GM19438 (cell line): ENCODE measurements at regions not wholly inside any gene's neighbourhood (a gene's known extent, or its start where the extent isn't known, plus 50 kb on each side); places are given as distances from the start of the nearest gene placed in this dataset.
"Not testable (repeated sequence)": the region's sequence is repeated elsewhere in the genome, so short reads cannot be mapped to it uniquely, and the experiment has no call there.

Experiments used
- ATAC-seq: cut with Tn5 transposase; IDR thresholded peaks from one replicate; pipeline ENCODE4 v1.9.1; 2021; ENCODE audit warnings: low read depth; ENCODE audit not compliant: unreplicated experiment

DNA sequence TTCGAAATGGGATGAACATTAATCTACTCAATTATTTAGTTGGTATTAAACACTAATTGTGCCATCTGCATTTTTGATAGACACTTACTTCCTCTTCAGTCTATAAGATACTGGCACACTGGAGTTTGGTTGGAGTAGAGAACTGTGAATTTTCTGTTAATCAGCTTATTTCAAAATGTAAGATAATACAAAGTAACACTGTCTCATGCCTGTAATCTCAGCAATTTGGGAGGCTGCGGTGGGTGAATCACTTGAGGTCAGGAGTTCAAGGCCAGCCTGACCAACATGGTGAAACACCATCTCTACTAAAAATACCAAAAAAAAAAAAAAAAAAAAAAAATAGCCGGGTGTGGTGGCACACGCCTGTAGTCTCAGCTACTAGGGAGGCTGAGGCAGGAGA lies 440.2 kb upstream of the NUDT12 start:
- ATAC-seq = not testable (repeated sequence)

- ATAC-seq = no peak
Measured at GRCh38 chr5:104001136-104001535, 438.5 kb upstream of the NUDT12 start.

GRCh38 chr5:103993031-103993430 lies 430.4 kb upstream of the NUDT12 start:
- ATAC-seq = no peak

- ATAC-seq = no peak
Measured at GRCh38 chr5:103990064-103990463, 427.5 kb upstream of the NUDT12 start.

- ATAC-seq = no peak
Measured at GRCh38 chr5:103981592-103981991, 419.0 kb upstream of the NUDT12 start.

DNA sequence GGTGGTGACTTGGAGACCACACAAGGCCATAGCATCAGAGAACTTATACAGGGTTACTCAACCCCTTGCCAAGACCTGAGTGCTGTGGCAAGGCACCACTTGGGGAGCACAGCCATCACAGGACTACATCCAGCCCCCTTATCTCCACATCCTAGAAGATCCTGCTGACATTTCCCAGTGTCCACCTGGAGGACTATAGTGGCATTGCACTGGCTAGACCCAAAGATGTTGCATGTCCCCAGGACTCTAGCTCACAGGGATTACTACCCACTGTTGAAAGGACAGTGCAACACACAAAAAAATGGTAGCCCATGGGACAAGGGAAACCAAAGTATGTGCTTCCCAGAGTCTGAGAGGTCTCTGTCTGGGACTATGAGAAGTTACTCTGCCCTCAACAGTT lies 411.1 kb upstream of the NUDT12 start:
- no peak for ATAC-seq

GRCh38 chr5:103966295-103966694 lies 403.7 kb upstream of the NUDT12 start:
- not testable (repeated sequence) for ATAC-seq

DNA sequence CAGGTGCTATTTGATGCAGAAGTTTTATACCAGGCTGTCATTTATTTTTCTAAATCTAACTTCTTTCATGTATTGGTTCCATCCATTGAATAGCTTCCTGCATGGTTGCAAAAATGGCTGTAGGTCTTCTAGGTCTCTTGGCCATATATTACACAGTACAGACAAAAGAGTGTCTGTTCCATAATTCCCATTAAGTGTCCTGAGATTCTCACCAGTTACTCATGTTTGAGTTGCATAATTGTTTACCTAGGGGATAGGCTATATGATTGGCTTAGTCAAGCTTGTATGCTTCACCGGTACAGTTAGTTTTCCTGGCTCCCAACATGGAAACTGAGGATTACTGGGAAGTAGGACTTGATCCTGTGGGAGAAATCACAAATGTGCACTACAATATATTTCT lies 399.4 kb upstream of the NUDT12 start:
- ATAC-seq = no peak

DNA sequence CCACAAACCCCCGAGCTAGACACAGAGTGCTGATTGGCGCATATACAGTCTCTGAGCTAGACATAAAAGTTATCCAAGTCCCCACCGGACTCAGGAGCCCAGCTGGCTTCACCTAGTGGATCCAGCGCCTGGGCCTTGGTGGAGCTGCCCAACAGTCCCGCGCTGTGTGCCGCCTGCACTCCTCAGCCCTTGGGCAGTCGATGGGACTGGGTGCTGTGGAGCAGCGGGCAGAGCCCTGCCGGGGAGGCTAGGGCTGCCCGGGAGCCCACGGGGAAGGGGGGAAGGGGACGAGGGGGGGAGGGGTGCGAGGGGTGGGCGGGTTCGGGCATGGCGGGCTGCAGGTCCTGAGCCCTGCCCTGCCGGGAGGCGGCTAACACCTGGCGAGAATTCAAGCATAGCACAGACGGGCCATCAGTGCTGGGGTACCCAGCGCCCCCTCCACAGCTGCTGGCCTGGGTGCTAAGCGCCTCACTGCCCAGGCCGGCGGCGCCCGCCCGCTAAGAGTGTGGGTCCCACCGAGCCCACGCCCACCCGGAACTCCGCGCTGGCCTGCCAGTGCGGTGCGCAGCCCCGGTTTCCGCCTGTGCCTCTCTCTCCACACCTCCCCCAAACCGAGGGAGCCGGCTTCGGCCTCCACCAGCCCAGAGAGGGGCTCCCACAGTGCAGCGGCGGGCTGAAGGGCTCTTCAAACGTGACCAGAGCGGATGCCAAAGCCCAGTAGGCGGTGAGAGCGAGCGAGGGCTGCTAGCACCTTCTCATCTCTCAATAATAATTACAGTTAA lies 391.2 kb upstream of the NUDT12 start:
- no peak for ATAC-seq

DNA sequence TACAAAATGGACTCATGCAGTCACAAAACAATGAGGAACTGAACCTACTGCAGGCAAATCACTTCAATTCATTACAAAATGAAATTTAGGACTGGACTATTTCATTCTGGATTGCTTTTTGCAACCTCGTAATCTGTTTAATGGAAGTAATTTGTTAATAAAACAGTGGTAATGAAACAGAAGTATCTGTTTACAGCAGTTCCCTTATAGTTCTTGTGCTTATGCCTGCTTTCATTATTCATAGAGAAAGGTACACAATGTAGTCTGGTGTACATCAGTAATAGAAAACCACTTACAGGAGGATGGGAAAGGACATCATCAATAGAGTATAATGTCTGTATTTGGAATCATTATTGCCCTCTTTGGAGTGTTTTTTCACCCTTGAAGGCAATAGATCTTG lies 389.2 kb upstream of the NUDT12 start:
- ATAC-seq = no peak

DNA sequence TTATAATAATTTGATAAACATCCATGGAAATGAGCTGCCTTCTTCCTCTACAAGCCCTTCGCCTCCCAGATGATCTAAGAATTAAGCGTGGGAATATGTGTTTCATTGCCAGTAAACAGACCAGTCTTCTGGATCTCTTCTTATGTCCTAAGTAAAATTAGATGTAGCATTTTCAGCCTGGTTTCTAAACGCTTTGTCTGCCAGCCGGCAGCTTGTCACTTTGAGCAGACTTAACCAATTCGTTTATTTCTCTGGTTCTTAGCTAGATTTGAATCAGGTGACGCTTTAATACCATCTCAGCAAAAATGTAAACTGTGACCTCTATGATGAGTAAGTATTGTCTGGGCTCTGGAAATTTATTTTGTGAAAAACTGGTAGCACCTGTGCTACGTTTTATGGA lies 380.6 kb upstream of the NUDT12 start:
- ATAC-seq = no peak

DNA sequence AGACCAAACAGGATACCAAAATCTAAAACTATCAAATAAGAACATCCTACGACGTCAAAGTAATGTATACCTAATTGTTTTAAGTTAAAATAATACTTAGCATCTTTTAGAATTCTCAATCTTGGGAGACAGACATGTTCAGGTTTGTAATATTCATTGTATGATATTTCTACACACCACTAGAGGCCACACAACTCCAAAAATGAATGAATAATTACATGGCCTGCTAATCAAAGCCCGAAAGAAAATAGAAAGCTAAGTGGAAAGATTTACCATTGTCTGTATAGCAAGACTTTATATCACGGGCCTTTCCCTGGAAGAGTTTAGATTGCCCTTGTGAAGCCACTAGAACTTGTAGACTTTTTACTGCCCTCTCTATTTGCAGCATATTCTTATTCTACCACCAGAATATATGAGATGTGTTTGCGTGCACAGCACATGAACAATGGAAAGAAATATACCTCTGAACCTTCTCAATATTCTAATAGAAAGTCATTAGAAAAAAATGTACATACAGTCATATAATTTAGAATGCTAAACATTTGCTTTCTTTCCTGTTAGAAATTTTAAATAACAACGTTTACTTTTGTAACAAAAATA lies 380.1 kb upstream of the NUDT12 start:
- ATAC-seq = no peak

- no peak for ATAC-seq
Measured at GRCh38 chr5:103941596-103941995, 379.0 kb upstream of the NUDT12 start.

DNA sequence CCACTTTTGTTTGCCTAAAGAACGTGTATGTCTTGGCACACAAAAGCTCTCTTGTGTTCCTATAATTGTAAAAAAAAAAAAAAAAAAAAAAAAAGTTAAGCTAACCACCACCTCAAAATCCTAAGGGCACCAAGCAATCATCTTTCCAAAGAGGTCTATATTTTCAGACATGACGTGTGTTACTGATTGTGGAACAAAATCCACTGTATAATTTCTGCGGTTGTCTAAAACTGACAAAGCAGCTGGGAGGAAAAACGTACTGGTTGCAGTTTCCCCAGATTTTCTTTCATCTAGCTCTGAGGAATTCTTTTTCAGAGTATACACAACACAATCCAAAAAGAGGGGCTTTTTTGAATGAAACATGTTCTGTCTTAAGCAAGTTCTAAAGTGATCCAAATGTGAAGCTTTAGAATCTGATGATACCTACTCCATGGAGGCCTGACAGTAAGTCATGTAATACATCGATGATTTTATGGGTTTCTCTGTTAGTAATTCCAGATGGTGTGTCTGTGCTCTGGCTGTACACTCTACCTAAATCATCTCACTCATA lies 375.6 kb upstream of the NUDT12 start:
- no peak for ATAC-seq

DNA sequence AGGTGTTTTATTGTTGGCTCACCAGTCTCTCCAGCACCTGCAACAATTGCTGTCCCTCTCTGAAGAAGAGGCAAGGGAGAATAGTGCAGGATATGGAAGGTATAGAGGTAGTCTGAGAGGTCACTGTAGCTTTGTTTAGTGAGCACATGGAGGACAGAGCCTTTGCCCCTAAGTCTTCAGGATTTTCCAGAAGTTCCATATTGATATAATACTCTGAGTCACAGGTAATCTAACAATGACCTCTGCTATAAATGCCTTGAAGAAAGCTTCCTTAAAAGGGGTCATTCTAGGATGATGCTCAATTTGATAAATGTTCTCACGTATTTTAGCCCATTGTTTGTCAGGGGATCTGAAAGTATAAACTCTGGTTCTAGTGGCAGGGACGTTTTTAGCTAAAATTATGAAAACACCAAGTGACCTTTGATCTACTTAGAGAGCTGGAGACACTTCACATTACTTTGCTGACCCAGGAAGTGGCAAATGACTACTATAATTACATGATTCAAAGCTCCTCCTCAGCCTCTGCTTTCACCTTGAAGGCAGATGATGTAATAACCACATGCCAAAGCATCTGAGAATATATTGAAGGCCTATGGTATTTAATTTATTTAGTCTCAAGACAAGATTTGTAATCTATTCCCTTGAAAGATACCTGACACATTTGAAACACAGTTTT lies 366.9 kb upstream of the NUDT12 start:
- no peak for ATAC-seq

DNA sequence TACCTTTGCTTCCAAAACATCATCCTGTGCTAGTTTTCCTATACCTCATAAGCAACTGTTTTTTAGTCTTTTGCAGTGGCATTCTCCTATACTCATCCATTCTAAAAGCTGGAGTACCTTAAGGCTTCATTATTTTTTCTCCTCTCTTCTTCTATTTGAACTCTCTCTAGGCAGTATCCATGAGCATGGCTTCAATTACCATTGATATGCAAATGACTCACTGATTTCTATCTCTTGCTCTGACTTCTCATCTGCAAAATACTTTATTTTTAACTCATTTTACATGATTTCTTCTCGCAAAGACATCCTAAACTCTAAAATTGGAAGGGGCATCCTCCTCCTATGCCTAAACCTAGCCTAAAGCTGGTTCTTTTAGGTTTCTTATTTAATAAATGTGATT lies 365.1 kb upstream of the NUDT12 start:
- no peak for ATAC-seq

DNA sequence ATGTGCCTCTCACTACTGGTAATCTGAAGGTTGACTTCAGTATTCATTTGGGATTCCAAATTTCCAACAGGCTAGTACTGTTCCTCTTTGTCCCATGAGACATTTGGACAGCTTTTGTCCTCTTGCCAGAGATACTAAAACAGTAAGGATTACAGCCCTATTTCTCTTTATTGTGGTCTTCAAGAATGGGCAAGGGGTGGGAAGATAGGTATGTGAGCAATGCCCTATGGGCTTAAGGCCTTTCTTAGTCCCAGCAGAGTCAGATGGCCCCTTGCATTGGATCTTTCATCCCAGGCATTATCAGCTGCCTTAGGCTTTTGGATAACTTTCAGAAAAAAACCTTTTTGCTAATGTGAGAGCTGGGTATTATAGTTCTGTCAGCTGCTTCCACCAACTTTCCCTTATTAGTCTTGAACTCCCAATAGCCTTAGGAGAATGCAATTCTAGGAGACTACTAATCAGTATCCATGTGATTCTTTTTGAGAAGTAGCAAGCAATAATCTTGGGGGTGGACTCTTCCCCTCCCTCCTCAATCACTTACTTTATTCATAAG lies 361.1 kb upstream of the NUDT12 start:
- ATAC-seq = no peak

DNA sequence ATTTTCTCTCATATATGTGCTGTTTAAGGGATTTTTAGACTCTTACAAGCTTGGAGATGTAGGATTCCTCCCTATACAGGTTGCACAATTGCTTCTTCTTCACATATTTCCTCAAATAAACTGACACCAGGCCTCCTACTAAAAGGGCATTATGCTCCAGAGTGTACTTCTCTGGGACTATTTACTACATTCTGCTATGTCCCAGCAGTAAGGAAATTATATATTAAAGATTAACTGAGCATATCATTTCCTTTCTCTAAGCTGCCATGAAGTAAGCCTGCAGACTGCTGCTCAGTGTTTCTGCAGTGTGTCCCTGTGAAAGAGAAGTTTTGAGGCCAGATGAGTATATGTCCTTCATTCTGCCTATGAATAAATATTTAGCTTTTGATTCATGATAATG lies 356.9 kb upstream of the NUDT12 start:
- no peak for ATAC-seq

DNA sequence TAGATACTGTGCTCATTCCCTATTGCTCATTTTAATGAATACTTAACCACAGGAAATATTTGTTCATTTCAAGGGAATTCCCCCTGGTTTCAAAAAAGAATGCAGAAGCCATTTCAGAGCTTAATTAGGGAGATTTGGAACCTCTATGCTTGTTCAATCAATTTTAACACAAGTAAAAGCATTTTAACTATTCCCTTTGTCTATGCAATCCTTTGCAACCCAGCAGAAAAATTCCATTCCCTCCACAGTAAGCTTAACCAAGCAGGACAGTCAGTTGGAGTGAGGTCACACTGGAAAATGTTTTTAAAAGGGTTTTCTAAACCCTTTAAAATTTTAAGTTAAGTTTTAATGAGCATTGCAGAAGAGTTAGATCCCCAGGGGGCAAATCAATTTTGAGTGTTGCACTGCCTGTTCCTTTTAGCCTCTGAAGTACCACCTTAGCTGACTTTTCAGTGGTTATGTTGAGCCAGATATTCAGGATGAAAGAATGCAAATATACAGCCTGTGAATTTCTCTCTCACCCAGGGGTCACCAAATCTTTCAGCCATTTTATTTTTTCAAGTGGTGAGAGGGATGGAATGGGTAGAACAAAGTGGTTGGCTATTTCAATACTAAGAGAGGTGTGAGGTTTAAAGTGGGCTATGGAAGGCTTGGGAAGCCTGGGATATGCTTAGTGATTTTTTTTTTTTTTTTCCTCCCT lies 356.2 kb upstream of the NUDT12 start:
- no peak for ATAC-seq

DNA sequence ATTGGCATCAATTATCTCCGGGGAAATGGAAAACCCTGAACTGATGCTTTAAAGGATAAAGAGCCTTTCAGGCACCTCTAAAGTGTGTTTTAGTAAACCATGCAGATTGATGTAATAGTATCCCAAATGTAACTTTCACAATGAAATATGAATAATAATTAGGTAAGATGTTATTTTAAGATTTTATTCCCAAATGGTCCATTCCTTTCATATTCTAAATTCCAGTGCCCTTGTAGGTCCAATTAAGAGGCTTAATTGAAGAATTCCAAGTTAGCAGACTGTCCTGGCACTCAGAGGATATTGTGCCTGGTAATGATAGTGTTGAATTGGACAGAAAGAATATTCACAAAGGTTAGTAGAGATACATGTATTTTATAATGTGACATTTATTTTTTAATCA lies 352.5 kb upstream of the NUDT12 start:
- ATAC-seq = no peak

DNA sequence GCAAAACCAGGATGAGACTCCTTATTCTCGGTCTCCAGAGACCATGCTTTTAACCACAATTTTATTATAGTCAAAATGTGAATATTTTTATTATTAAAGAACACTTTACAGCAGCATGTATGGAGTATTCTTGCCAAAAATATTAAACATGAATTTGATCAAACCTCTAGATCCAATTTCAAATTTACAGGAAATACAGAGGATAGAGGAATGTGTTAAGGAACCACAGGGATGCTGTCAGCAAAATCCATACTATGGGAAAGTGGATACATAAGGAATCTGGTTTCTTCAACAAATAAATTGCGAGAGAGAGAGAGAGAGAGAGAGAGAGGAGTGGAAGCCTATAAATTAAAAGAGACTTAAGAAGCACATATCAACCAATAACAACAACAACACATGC lies 348.2 kb upstream of the NUDT12 start:
- ATAC-seq = no peak
